ENCODE measurements at regions not wholly inside any gene's neighbourhood (a gene's known extent, or its start where the extent isn't known, plus 50 kb on each side); places are given as distances from the start of the nearest gene placed in this dataset.
A peak's percentile ranks its signal among the peaks of the same experiment; 100 is the strongest.

DNA sequence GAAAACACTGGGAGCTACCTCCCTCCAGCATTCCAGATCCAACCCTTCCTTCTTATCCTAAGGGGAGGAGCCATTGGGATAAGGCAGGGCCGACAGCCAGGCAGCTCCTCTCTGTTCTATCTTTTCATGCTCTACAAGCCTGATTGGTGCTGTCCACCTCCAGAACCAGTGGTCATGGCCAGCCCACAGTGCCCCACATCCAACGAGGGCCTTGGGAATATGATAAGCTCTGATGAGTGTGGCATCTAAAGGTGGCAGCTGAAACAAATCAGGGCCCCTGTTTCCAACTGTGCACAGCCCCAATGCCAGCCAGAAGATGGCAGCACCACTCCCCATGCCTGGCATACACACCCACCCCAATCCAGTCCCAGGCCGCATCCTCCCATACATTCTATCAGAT, 329.3 kb downstream of the C1D start:
- no peak for TF ChIP-seq PPARA (CRISPR knock-in tag; IDR thresholded peaks at IDR 0.05; ENCODE audit: borderline replicate concordance)
- no peak for TF ChIP-seq BACH2 (CRISPR knock-in tag; IDR thresholded peaks at IDR 0.05; ENCODE audit: borderline replicate concordance)
- TF ChIP-seq CREB5 (CRISPR knock-in tag; IDR thresholded peaks at IDR 0.05; ENCODE audit: low read depth): no peak
- TF ChIP-seq ZFP30 (CRISPR knock-in tag; IDR thresholded peaks at IDR 0.05): no peak
- TF ChIP-seq TSHZ2 (CRISPR knock-in tag; IDR thresholded peaks at IDR 0.05): no peak
- TF ChIP-seq, protein P1, sequence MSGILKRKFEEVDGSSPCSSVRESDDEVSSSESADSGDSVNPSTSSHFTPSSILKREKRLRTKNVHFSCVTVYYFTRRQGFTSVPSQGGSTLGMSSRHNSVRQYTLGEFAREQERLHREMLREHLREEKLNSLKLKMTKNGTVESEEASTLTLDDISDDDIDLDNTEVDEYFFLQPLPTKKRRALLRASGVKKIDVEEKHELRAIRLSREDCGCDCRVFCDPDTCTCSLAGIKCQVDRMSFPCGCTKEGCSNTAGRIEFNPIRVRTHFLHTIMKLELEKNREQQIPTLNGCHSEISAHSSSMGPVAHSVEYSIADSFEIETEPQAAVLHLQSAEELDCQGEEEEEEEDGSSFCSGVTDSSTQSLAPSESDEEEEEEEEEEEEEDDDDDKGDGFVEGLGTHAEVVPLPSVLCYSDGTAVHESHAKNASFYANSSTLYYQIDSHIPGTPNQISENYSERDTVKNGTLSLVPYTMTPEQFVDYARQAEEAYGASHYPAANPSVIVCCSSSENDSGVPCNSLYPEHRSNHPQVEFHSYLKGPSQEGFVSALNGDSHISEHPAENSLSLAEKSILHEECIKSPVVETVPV (CRISPR knock-in tag; IDR thresholded peaks at IDR 0.05): no peak
- TF ChIP-seq SNAI2 (CRISPR knock-in tag; IDR thresholded peaks at IDR 0.05): no peak
- TF ChIP-seq, protein P2, sequence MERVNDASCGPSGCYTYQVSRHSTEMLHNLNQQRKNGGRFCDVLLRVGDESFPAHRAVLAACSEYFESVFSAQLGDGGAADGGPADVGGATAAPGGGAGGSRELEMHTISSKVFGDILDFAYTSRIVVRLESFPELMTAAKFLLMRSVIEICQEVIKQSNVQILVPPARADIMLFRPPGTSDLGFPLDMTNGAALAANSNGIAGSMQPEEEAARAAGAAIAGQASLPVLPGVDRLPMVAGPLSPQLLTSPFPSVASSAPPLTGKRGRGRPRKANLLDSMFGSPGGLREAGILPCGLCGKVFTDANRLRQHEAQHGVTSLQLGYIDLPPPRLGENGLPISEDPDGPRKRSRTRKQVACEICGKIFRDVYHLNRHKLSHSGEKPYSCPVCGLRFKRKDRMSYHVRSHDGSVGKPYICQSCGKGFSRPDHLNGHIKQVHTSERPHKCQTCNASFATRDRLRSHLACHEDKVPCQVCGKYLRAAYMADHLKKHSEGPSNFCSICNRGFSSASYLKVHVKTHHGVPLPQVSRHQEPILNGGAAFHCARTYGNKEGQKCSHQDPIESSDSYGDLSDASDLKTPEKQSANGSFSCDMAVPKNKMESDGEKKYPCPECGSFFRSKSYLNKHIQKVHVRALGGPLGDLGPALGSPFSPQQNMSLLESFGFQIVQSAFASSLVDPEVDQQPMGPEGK (CRISPR knock-in tag; IDR thresholded peaks at IDR 0.05; ENCODE audit: borderline replicate concordance): no peak
- no peak for TF ChIP-seq RARB (CRISPR knock-in tag; IDR thresholded peaks at IDR 0.05)
- no peak for TF ChIP-seq ZC3H10 (CRISPR knock-in tag; IDR thresholded peaks at IDR 0.05)
- no peak for TF ChIP-seq POU6F1 (CRISPR knock-in tag; IDR thresholded peaks at IDR 0.05; ENCODE audit: borderline replicate concordance, low read depth)
- no peak for TF ChIP-seq ISL1 (CRISPR knock-in tag; IDR thresholded peaks at IDR 0.05)
- ATAC-seq: peak; percentile 94

- TF ChIP-seq ARNTL (CRISPR knock-in tag; IDR thresholded peaks at IDR 0.05; ENCODE audit: borderline replicate concordance, low read depth): no peak
- no peak for TF ChIP-seq BACH2 (CRISPR knock-in tag; IDR thresholded peaks at IDR 0.05; ENCODE audit: borderline replicate concordance)
- TF ChIP-seq TCF4 (CRISPR knock-in tag; IDR thresholded peaks at IDR 0.05; ENCODE audit: borderline replicate concordance): peak; percentile 41; the same call in 1 of the 2 replicates
Measured at GRCh38 chr2:67752199-67752598, 310.6 kb downstream of the C1D start.

DNA sequence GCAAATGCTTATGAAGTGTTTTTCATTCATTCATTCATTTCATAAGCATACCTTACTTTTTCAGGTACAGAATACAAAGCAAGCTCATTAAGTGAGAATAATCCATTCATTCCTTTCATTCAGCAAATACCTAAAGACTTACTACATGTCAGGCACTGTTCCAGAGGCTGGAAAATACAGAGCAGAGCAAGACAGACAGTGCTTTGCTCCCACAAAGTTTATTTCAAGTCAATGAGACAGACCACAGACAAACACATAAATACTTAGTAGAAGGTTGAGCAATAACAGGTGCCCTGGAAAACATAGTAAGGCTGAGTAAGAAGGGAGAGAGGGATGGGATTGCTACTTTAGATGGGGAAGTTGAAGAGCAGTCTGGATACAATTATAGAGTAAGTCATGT, 309.8 kb downstream of the C1D start:
- TF ChIP-seq RARB (CRISPR knock-in tag; IDR thresholded peaks at IDR 0.05) (no peak), ISL1 (CRISPR knock-in tag; IDR thresholded peaks at IDR 0.05) (peak; percentile 77), OSR1 (CRISPR knock-in tag; IDR thresholded peaks at IDR 0.05) (no peak), TOX (CRISPR knock-in tag; IDR thresholded peaks at IDR 0.05; ENCODE audit: borderline replicate concordance) (peak; percentile 49; the same call in 1 of the 2 replicates), ZFP3 (CRISPR knock-in tag; IDR thresholded peaks at IDR 0.05) (no peak), ZNF70 (CRISPR knock-in tag; IDR thresholded peaks at IDR 0.05) (no peak), ZNF8 (CRISPR knock-in tag; IDR thresholded peaks at IDR 0.05) (no peak)
- peak; percentile 90 for ATAC-seq

More at GRCh38 chr2:67752199-67752598, 310.6 kb downstream of the C1D start:
- ATAC-seq: no peak
